HG02981 (cell line): ENCODE measurements at regions not wholly inside any gene's neighbourhood (a gene's known extent, or its start where the extent isn't known, plus 50 kb on each side); places are given as distances from the start of the nearest gene placed in this dataset.
"Not testable (repeated sequence)": the region's sequence is repeated elsewhere in the genome, so short reads cannot be mapped to it uniquely, and the experiment has no call there.

Experiments
- ATAC-seq: cut with Tn5 transposase; IDR thresholded peaks from one replicate; pipeline ENCODE4 v1.9.1; 2021; ENCODE audit warnings: mild to moderate bottlenecking, moderate library complexity; ENCODE audit not compliant: unreplicated experiment

DNA sequence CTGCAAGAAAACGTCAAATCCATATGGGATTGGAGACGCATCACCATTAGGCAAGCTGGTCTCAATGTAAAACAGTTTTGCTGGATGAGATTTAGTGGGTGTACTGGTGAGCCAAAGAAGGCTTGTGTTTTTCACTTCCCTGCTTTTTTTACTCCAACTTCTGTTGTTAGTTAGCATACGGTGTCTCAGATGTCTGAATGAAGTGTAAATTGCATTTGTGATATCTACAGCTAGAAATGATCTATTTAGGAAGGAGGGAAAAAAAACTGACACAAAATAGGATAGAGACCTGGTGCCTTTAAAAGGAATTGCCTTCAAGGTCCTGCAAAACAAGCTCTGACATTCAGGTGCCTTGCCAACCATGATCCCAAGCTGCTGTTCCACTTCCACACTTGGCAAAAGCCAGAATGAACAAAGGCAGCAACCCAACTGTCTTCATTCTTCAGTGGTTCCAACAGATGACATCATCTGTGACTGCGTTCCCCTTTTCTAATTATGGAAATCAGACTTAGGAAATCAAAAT lies 104.2 kb upstream of the RAI14 start:
- no peak for ATAC-seq

DNA sequence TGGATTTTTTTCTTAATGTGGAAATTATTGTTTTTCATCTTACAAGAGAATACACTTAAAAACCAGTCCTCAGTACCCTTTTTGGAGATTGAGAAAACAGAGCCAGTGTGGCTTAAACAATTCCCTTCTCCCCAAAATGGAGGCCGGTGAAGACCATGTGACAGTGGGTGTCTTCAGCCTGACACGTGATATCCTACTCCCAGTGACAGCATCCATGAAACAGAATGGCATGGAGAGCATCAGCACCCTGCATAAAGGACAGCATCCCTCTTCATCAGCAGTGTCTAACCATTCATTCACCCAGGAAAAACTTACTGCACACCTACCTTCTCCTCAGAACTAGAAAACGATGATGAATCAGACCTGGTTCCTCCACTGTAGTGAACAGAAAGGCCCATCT lies 103.4 kb upstream of the RAI14 start:
- no peak for ATAC-seq

DNA sequence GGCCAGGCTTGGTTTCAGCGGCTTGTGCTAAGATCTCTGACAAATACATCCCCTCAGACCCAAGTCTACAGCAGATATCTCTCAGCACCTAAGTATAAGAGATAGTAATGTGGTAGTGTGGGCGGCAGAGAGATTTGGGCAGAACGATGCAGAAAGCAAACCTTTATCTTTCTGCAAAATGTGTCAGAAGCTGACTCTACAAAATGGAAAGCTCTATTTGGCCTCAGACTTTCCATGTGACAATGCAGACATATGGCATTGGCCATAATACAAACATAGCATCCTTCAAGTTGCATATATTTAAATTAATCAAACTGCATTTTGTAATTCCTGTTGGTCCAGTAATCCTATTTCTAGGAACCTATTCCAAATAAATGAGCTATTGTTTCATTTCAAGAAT lies 102.5 kb upstream of the RAI14 start:
- ATAC-seq, result no peak

DNA sequence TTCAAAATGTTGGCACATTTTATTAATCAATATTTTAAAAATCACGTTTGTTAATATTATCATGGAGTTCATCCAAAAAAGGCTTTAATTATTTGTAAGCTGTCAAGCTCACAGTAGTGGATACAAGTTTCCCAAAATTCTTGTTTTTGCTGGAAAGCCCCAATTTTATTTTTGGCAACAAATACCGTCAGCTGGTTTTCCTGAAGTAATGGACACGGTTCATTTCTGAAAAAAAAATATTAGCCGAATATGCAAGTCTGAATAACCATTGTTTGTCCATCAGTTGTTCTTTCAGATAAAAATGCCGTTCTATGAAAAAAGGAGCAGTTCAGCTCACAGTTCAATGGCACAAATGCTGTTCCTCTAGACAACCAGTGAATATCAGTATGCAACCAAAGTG lies 101.5 kb upstream of the RAI14 start:
- no peak for ATAC-seq

DNA sequence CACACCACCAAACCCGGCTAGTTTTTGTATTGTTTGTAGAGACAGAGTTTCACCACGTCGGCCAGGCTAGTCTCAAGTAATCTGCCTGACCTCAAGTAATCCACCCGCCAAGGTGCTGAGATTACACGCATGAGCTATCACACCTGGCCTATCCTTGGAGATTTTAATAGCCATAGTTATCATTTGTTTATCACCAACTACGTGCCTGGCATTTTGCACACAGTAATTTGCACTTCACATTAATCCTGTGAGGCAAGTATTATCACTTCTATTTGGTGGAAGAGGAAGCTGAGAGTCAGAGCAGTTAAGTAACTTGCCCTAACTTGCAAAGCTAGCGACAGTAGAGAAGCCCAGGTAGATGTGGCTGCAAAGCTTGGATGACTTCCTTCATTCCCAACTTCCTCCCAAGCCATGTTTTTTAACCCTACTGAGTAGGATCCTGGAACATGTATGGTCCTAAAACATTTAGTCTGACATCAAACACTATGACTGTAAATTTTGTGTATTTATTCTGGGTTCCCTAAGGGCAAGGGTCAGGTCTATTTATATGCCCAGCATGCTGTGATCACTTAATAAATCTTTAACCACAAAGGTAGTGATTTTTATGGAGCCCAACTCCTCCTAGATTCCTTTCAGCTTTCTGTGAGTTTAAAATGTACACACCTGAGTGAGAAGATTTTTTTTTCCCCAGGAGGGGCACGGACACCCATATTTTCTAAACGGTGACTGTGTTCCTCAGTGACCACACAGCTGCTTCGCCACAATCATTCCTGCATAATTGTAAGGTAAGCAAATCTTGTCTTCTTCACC lies 100.2 kb upstream of the RAI14 start:
- no peak for ATAC-seq

DNA sequence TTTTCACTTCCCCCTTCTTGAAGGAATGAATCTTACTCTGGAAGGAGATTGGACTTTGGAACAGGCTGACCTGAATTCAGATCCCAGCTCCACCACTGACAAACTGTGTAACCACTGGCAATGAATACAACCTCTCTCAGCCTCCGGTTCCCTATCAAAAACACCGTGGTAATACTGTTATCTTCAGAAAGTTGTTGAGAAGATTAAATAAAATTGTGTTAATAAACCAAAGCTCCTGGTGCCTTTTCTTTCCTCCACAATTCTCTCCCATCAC lies 99.7 kb upstream of the RAI14 start:
- ATAC-seq, result no peak

DNA sequence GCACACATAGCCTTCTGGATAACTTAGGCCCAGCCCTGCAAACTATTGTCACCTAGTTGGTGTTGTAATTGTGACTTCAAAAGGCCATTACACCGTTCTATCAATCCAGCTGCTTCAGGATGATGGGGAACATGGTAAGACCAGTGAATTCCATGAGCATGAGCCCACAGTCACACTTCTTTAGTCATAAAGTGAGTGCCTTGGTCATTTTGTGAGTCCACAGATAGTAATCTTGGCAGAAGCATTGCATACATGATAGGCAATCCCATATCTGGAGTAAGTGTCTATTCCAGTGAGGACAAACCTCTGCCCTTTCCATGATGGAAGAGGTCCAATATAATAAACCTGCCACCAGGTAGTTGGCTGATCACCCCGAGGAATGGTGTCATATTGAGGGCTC lies 94.5 kb upstream of the RAI14 start:
- not testable (repeated sequence) for ATAC-seq

DNA sequence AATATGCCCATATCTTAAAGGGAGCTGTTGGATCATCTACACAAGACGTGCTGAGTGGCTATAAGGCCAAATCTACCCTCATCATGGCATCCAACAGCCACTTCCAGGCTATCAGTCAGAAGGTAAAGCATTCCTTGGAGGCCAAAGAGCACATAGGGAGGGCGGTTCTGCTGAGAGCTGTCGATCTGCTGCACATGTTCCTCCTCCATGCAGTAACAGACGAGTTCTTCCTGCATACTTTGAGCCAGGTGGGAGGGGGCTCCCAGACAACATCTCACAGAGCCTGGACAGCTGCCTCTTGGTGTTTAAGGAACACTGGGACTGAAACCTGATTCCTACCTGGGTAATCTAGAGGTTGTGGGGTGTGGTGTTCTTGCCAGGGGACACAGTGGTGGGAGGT lies 93.3 kb upstream of the RAI14 start:
- ATAC-seq, result no peak

DNA sequence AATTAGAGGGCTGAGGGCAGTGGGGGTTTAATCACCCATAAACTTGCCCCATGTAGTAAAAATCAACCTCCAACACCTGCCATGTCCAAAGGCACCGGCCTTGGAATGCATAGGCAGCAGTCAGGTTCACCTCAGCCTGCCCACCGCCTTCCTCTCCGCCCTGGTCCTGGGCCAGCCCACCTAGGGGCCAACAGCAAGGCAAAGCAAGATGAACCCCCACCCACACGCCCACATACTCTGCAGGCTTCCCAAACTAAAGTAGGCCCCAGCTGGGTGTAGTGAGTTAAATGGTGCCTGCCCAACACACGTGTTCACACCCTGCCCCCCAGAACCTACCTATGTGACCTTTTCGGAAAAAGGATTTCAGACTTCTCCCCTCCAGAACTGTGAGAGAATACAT lies 92.9 kb upstream of the RAI14 start:
- ATAC-seq, result no peak

DNA sequence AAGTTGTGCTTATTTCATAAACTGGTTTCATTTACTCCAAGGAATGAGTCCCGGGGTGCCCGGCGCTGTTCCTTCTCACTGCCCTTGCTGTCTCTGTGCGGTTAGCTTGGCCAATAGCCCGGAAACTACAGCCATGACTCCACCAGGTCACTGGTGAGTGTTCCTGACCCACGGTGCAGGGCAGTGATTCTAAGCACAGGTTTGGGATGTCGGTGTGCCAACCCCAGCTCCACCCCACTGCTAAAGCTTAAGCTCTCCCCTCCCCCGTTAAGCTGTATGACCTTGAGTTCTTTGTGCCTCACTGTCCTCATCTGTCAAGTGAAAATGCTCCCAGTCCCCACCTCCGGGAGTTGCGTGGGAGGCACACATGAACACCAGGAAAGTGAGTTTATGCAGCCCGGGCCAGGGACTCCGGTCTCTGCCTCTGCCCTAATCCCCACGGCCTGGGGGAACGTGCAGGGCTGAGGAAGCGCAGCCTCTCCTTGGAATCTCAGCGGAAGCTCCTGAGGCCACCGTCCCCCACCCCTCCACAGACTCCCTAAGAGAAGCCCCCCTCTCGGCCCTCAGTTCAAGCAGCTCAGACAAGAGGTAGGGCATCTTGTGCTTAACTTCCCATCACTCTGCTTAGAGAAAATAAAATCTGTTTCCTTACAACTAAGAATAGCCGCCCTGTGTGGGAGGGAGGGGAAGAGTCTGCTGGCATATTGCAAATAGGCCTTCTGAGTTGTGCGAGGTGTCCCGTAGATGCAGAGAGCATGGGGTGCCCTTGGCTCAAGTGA lies 92.0 kb upstream of the RAI14 start:
- no peak for ATAC-seq

DNA sequence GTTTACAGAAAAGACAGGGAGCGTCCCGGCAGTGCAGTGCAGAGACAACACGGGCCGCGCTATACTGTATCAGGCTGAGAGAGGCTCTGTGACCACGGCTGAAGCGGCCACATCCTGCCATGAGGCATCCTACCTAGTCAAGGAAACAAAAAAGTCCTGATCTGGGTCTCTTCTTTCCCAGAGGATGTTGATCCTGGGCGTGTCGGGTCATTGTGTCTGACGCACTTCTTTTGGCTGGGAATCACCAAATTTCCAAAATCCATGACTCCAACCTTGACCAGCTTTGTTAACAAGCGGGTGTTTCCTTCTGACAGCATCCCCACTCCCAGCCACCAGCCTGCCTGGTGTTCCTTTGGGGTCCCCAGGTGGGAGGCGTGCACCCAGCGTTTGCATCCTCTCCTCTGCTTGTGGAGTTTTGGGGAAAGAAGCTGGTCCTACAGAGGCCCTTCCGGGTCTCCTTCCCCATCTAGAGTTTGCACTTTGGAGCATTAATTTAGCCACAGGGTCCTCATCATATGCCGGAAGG lies 91.4 kb upstream of the RAI14 start:
- no peak for ATAC-seq

DNA sequence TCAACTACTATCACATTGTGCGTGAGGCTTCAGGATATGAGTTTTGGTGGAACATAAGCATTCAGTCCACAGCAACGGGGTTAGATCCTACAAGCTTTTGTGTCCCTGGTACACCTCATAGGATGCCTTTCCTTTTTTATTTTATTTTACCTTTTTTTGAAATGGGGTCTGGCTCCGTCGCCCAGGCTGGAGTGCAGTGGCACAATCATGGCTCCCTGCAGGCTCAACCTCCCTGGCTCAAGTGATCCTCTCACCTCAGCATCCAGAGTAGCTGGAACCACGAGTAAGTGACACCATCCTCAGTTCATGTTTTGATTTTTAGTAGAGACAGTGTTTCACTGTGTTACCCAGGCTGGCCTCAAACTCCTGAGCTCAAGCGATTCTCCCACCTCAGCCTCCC lies 86.0 kb upstream of the RAI14 start:
- ATAC-seq, result no peak

DNA sequence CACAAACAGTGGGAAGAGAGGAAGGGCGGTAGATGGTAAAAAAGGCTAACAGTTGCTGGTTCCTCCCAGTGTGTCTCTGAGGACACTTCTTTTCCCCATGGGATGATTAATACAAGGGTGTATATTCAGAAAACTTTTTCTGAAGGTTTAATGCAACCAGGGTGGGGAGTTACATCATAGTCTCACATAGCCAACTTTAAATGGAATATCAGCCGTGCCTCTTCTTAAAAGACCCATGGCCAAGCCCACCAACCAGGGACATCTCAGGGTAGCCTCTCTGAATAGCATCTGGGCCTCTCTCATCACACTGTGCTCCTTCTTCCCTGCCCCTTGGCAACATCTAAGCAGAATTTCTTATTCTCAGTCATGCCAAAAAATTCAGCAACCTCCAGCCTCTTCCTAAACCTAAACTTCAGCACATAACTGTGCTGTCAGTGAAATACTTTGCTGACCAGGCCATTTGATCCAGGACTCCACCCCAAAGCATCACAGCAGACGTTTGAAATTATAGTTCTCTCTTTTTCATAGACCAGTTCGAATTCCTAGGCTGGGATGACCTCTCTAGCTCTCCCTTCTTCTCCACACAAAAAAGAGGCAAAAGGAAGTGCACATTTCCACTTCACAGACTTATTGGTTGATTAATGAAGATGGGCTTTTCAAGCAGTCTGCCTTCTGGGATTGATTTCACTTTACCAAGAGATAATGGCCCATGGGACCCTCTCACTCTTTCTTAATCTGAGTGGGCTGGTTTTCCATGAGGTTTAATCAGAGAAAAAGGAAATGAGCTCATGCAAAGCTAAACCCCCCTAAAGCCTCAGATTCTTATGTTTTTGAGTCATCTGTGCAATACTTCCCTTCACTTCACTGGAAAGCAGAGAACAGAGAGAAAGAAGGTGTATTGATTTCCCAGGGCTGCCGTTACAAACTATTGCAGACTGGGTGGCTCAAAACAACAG lies 85.1 kb upstream of the RAI14 start:
- ATAC-seq, result no peak

DNA sequence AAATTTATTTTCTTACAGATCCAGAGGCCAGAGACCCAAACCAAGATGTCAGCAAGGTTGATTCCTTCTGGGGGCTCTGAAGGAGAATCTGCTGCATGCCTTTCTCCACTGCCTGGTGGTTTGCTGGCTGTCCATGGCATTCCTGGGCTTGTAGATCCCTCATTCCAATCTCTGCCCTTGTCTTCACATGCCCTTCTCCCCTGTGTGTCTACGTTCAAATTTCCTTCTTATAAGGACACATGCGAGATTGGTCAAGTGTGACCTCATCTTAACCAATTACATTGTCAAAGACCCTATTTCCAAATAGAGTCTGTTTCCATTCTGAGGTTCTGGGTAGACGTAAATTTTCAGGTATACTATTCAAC lies 84.5 kb upstream of the RAI14 start:
- no peak for ATAC-seq

DNA sequence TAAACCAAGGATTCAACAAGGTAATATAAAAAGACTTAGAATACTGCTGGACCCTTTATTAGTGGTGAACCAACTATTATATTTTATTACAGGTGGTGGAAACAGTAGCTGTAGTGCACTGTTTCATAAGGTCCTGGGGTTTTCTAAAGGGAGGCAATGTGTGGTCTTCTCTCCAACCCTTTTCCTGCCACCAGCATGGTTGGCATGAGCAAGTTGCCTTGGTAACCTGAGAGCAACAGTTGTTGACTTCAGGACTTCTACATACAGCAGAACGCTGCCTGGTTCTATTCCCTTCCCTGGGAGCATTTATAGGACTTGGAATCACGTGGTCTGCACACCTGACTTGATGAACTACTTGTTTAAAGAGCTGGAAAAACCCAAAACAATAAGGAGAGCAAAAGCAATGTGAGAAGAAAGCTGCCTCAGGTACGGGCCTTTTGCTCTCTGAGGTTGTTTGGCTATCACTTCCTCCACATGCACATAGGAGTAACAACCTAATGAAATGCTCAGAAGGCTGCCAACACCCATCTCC lies 81.1 kb upstream of the RAI14 start:
- no peak for ATAC-seq

DNA sequence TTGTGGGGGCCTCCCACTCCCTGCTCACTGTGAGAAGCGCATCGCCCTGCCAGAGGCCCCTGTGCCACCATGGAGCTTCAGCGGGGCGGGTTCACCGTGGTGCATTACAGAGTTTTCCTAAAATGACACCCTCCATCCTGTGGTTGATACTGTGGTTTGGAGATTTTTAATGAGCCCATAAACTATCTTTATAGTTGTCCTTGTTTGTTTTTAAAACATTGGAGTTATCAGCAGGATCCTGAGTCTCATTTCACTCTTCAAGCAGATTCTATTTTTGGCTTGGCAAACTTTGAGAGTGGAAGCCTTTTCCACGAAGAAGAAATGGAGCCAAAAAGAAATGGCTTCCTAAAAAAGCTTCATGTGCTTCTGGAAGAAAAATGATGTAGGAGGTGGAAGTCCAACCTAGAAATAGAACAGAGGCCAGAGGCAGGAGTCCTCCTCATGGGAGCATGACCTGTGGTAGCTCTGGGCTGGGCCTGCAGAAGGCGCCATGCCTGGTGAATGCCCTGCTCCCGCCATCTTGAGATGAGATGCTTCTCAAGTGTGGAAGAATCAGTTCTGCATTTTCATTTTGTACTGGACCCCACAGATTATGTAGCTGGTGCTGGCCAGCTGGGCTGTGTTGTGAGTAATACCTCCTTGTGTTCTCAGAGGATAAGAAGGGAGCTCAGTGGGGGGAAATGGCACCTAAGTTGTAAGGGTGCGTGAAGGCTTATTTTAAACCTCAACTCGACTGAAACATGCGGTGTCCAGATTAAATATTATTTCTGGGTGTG lies 79.0 kb upstream of the RAI14 start:
- no peak for ATAC-seq

DNA sequence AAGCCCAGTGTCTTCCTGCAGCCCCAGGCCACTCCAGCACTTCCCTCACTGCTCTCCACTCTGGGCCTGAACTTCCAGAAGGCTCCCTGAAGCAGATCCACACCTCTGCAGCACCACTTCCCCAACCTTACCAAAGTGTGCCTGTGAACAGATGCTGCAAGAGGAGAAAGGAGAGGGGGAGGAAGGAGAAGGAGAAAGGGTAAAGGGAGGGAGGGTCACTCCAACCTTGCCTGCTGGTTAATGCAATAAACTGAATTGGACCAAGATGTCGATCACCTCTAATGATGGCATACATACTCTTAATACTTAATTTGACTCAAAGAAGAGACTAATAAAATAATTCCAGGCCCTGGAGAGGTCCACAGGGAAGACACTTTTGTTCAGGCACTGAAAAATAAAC lies 77.2 kb upstream of the RAI14 start:
- ATAC-seq, result no peak

DNA sequence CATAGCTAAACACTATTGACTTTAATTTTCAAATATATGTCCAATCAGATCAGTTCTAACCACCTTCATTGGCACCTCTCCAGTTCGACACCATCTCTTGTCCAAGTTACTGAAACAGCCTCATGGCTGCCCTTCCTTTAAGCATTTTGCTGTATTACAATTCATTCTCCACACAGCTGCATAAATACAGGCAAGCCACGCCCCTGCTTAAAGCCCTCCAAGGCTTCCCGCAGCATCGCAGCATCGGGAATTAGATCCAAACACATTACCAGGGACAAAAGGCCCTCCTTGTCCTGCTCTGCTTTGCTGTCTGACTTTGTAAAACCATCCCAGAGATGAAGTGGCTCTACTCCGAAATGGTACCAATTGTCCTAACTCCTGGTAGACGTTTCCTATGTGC lies 75.1 kb upstream of the RAI14 start:
- no peak for ATAC-seq

DNA sequence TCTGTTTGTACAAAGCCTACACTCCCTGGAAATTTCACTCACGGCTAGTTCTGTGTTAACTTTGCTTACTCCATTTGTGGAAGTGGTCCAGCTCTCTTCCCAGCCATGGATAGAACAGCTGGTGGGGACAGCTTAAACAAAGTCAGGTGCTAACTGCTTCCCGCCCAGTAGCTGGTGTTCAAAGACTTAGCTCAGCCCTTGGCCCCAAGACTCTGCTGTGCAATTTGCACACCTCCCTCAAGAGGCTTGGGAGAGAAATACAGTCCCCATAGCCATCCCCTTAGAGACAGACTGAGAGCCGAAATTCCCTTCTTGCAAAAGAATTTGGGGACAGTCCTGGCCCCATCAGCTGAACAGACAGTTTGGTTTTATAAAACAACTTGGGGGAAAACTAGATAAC lies 73.8 kb upstream of the RAI14 start:
- ATAC-seq, result no peak

DNA sequence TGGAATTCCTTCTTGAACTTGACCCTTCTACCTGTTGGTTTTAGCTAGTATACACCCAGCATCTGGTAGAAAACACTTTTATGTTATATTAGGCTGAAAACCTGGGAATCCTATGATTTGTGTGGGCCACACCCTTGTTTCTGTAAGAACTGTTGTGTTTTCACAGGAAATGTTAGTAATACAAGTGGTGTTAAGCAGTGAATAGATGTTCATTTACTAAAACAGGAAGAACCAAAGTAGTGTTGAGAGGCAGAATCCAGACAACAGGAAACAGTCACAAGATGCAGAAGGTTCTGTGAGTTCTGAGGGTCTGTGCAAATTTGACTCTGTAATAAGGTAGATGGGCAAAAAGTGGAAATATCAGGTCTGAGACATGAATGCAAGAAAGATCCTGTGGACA lies 73.0 kb upstream of the RAI14 start:
- no peak for ATAC-seq
